HUES6 (cell line): ENCODE measurements at regions not wholly inside any gene's neighbourhood (a gene's known extent, or its start where the extent isn't known, plus 50 kb on each side); places are given as distances from the start of the nearest gene placed in this dataset.
A peak's percentile ranks its signal among the peaks of the same experiment; 100 is the strongest.
"Not testable (repeated sequence)": the region's sequence is repeated elsewhere in the genome, so short reads cannot be mapped to it uniquely, and the experiment has no call there.

Experiments
- H3K27ac ChIP-seq: 2 replicates; pipeline ENCODE4 v1.7.0; 2013; ENCODE audit warnings: low read depth, mild to moderate bottlenecking, low read length, inconsistent platforms
- H3K27me3 ChIP-seq: 2 replicates; pipeline ENCODE4 v1.6.1; 2013; ENCODE audit warnings: low read length; ENCODE audit not compliant: control insufficient read depth, insufficient read depth
- H3K36me3 ChIP-seq: 2 replicates; pipeline ENCODE4 v1.6.1; 2013; ENCODE audit warnings: low read length; ENCODE audit not compliant: control insufficient read depth, insufficient read depth
- H3K4me1 ChIP-seq: 2 replicates; pipeline ENCODE4 v1.6.1; 2013; ENCODE audit warnings: low read length; ENCODE audit not compliant: control insufficient read depth, insufficient read depth
- H3K4me3 ChIP-seq: 2 replicates; pipeline ENCODE4 v1.5.1; 2013; ENCODE audit warnings: low read depth, low read length
- H3K9ac ChIP-seq: one replicate; pipeline ENCODE4 v1.6.1; 2013; ENCODE audit warnings: mild to moderate bottlenecking, low read length
- H3K9me3 ChIP-seq: 2 replicates; pipeline ENCODE4 v1.6.1; 2013; ENCODE audit warnings: low read depth, low read length; ENCODE audit not compliant: control insufficient read depth, insufficient read depth

GRCh38 chr5:25407365-25407764 is 762.6 kb upstream of the CDH10 start:
- not testable (repeated sequence) for H3K27me3 ChIP-seq, H3K9ac ChIP-seq, H3K27ac ChIP-seq, H3K4me3 ChIP-seq, H3K36me3 ChIP-seq, H3K4me1 ChIP-seq
- peaks cover 14% of the 10 kb centered on the region for H3K9me3 ChIP-seq

GRCh38 chr5:25405850-25406249 is 761.1 kb upstream of the CDH10 start:
- no peaks in the 10 kb centered on the region for H3K4me1 ChIP-seq
- H3K4me3 ChIP-seq, result no peak overlapping the region
- peaks cover 5% of the 10 kb centered on the region for H3K36me3 ChIP-seq
- no peak overlapping the region for H3K27ac ChIP-seq
- H3K9ac ChIP-seq, result no peak overlapping the region
- peaks cover 17% of the 10 kb centered on the region for H3K9me3 ChIP-seq
- H3K27me3 ChIP-seq, result no peaks in the 10 kb centered on the region

- Histone ChIP-seq H3K4me1 (no peaks in the 10 kb centered on the region), H3K4me3 (no peak overlapping the region), H3K9ac (no peak overlapping the region), H3K9me3 (peaks cover 17% of the 10 kb centered on the region), H3K27ac (no peak overlapping the region), H3K36me3 (peaks cover 7% of the 10 kb centered on the region), H3K27me3 (no peaks in the 10 kb centered on the region)
Measured at GRCh38 chr5:25399878-25400480, 755.2 kb upstream of the CDH10 start.

GRCh38 chr5:25393957-25394356 is 749.2 kb upstream of the CDH10 start:
- H3K4me1 ChIP-seq, result no peaks in the 10 kb centered on the region; the same call in 1 of the 2 replicates
- H3K9ac ChIP-seq, result no peak overlapping the region
- no peaks in the 10 kb centered on the region for H3K27me3 ChIP-seq
- 0 out of 2 replicates have a peak, but pooled peaks cover 2% of the 10 kb centered on the region for H3K36me3 ChIP-seq
- H3K4me3 ChIP-seq, result no peak overlapping the region
- H3K27ac ChIP-seq, result 0 out of 2 replicates have a peak overlapping the region, but pooled peaks have one; percentile 1
- no peaks in the 10 kb centered on the region; the same call in 1 of the 2 replicates for H3K9me3 ChIP-seq

DNA sequence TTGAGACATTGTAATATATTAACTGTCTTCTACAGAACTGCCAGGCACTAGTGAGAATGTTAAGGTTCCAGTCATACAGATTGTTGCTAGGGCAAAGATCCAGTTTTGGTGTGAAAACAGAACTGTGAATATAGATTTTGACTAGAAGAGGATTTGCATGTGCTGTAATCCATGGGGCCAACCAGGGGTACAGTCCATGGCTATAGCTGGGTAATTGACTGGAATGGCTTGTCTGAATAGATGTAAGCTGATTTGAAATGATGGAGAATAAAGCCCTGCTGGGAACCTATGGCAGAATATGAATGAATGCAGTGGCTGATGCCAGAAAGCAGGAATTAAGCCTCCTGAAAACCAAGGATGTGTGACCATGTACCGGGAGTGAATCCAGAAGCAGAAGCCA is 748.5 kb upstream of the CDH10 start:
- Histone ChIP-seq H3K27me3 (no peaks in the 10 kb centered on the region), H3K27ac (no peak overlapping the region), H3K4me1 (no peaks in the 10 kb centered on the region; the same call in 1 of the 2 replicates), H3K9me3 (no peaks in the 10 kb centered on the region; the same call in 1 of the 2 replicates), H3K9ac (no peak overlapping the region), H3K4me3 (no peak overlapping the region), H3K36me3 (0 out of 2 replicates have a peak, but pooled peaks cover 2% of the 10 kb centered on the region)

DNA sequence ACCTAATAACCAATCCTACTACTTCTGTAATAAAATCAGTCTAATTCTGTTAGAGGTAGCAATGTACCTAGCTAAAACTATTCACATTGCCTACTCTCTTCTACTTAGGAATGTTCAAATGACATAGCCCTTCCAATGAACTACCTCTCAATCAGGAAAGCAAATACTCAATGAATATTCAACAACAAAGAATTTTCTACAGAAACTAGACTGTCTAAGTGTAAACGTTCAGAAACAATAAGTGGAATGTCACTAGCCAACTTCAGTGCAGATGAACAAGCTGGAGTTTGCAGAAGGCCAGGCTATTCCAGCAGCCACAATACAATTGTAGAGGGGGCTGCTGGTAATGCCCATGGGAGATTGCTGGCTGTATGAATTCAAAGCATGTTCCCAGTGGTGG is 743.2 kb upstream of the CDH10 start:
- H3K9me3 ChIP-seq, result peaks cover 12% of the 10 kb centered on the region
- H3K36me3 ChIP-seq, result peaks cover 3% of the 10 kb centered on the region; the same call in 1 of the 2 replicates
- no peaks in the 10 kb centered on the region for H3K4me1 ChIP-seq
- no peak overlapping the region for H3K4me3 ChIP-seq
- H3K27me3 ChIP-seq, result no peaks in the 10 kb centered on the region
- no peak overlapping the region for H3K9ac ChIP-seq
- no peak overlapping the region for H3K27ac ChIP-seq

DNA sequence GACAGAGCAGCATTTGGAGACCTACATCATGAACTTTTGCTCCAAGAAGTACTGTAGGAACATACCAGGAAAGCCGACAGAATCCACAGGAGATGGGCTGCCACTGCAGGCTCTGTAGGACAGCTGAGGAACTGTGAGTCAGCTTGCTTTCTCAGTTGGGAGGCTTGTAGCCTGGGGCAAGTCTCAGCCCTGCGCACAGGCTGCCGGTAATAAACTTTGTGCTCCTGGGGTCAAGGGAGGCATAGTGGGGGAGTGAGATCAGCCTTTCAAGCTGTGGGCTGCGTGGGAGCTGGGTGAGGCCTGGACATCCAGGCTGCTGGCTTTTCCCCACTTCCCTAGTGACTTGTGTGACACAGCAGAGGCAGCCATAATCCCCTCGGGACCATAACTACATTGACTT is 718.0 kb upstream of the CDH10 start:
- Histone ChIP-seq H3K36me3 (no peaks in the 10 kb centered on the region), H3K9ac (no peak overlapping the region), H3K4me3 (no peak overlapping the region; the same call in 1 of the 2 replicates), H3K27ac (no peak overlapping the region), H3K4me1 (peaks cover 12% of the 10 kb centered on the region; the same call in 1 of the 2 replicates), H3K27me3 (no peaks in the 10 kb centered on the region), H3K9me3 (no peaks in the 10 kb centered on the region)

DNA sequence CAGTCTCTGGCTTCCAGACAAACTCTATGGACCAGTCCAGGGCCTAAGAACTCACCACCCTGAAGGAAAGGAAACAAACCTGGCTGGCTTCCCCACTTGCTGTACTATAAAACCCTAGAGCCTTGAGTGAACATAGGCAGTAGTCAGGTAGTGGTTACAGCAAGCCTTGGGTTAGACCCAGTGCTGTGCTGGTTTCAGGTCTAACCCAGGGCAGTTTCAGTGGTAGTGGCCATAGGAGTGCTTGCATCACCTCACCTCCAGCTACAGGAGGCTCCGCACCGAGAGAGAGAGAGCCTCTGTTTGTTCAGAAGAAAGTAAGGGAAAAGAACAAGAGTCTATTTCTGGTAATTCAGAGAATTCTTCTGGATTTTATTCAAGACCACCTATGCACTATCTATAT is 714.1 kb upstream of the CDH10 start:
- Histone ChIP-seq H3K4me3 (no peak overlapping the region), H3K9ac (no peak overlapping the region), H3K4me1 (peaks cover 12% of the 10 kb centered on the region; the same call in 1 of the 2 replicates), H3K9me3 (no peaks in the 10 kb centered on the region), H3K36me3 (no peaks in the 10 kb centered on the region), H3K27me3 (no peaks in the 10 kb centered on the region), H3K27ac (no peak overlapping the region)

DNA sequence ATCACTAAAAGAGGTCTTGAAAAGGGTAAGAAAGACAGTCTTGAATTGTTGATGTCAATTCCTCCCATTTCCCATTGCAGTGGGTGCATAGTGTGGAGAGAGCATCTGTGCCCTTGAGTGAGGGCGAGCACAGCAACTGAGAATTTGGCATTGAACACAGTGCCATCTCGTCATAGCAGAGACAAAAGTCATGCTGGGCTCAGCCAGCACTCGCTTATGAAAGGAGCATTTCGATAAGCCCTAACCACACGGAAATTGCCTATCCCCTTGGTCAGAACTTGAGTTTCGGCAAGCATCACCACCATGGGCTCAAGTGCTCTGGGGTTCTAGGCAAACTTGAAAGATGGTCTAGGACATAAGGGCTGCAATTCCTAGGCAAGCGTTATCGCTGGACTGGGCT is 712.8 kb upstream of the CDH10 start:
- no peak overlapping the region for H3K9ac ChIP-seq
- H3K27ac ChIP-seq, result no peak overlapping the region
- no peaks in the 10 kb centered on the region for H3K27me3 ChIP-seq
- H3K4me1 ChIP-seq, result peaks cover 2% of the 10 kb centered on the region; the same call in 1 of the 2 replicates
- H3K9me3 ChIP-seq, result no peaks in the 10 kb centered on the region
- H3K4me3 ChIP-seq, result no peak overlapping the region
- H3K36me3 ChIP-seq, result no peaks in the 10 kb centered on the region

GRCh38 chr5:25349746-25350145 is 705.0 kb upstream of the CDH10 start:
- H3K4me1 ChIP-seq, result peaks cover 6% of the 10 kb centered on the region; the same call in 1 of the 2 replicates
- no peak overlapping the region for H3K4me3 ChIP-seq
- H3K27me3 ChIP-seq, result no peaks in the 10 kb centered on the region
- H3K36me3 ChIP-seq, result no peaks in the 10 kb centered on the region
- H3K9me3 ChIP-seq, result no peaks in the 10 kb centered on the region
- no peak overlapping the region for H3K9ac ChIP-seq
- H3K27ac ChIP-seq, result no peak overlapping the region

GRCh38 chr5:25345240-25345771 is 700.5 kb upstream of the CDH10 start:
- H3K9ac ChIP-seq, result no peak overlapping the region
- H3K27ac ChIP-seq, result peak overlapping the region; percentile 67
- peak overlapping the region; percentile 23; the same call in 1 of the 2 replicates for H3K4me3 ChIP-seq

More at GRCh38 chr5:25345240-25345771, 700.5 kb upstream of the CDH10 start:
- Histone ChIP-seq H3K4me1 (peaks cover 6% of the 10 kb centered on the region; the same call in 1 of the 2 replicates), H3K9me3 (no peaks in the 10 kb centered on the region), H3K36me3 (no peaks in the 10 kb centered on the region), H3K27me3 (no peaks in the 10 kb centered on the region)
